GM12878 (cell line): ENCODE measurements at regions not wholly inside any gene's neighbourhood (a gene's known extent, or its start where the extent isn't known, plus 50 kb on each side); places are given as distances from the start of the nearest gene placed in this dataset.

Source experiments
- ATAC-seq: fragments of 200-7000 bp; cut with Tn5 transposase; 3 replicates; pipeline ENCODE4 v1.9.1; 2020; ENCODE audit warnings: mild to moderate bottlenecking, moderate library complexity
- BruUV-seq: library from RNA; stranded (reverse); fragments of 400-500 nt; replicated peaks from 2 replicates; lab custom pipeline; 2021; lab: Mats Ljungman, UMichigan
- CTCF ChIA-PET: fragments of 300-600 bp; sonication (Branson Sonifier 250); formaldehyde crosslinking; extraction: SDS; loops from one replicate; lab custom pipeline; 2021; ENCODE audit warnings: inconsistent platforms; lab: Yijun Ruan, JAX
- POLR2A ChIA-PET: fragments of 350-600 bp; formaldehyde crosslinking; extraction: SDS; loops from one replicate; lab custom pipeline; 2021; ENCODE audit warnings: inconsistent platforms; lab: Charles Lee
- RAD21 ChIA-PET: fragments of 300-600 bp; sonication (Branson Sonifier 250); formaldehyde crosslinking; loops from one replicate; lab custom pipeline; 2023; ENCODE audit warnings: antibody characterized with exemption; ENCODE audit not compliant: unreplicated experiment; lab: Charles Lee
- SMC1A ChIA-PET: fragments of 300-600 bp; sonication (Branson Sonifier 250); formaldehyde crosslinking; loops from one replicate; lab custom pipeline; 2023; ENCODE audit not compliant: unreplicated experiment, uncharacterized antibody; lab: Charles Lee
- DNase-seq: peaks from one replicate; pipeline ENCODE4 v3.0.0-alpha.2; 2011; ENCODE audit warnings: low read depth, low spot score
- FAIRE-seq: peaks from 3 replicates; lab custom pipeline; 2011; peaks lifted over from hg19 to GRCh38; lab: Jason Lieb, UNC
- H2AFZ ChIP-seq: 2 replicates; pipeline ENCODE4 v1.6.0; 2011; ENCODE audit warnings: low read depth, low read length, control low read depth; ENCODE audit not compliant: control insufficient read depth
- H3K27ac ChIP-seq: 2 replicates; pipeline ENCODE4 v1.5.1; 2011; ENCODE audit warnings: control low read depth; ENCODE audit not compliant: control insufficient read depth, insufficient read depth
- H3K27me3 ChIP-seq, 2 experiments: replicated peaks in 1 of 2; 2 replicates each; pipeline versions ENCODE4 v1.6.0 to v1.6.1; 2011; ENCODE audit warnings: low read length in 1 of 2; ENCODE audit not compliant: control insufficient read depth in 2 of 2, insufficient read depth in 2 of 2
- H3K36me3 ChIP-seq, 2 experiments: 2 replicates each; pipeline ENCODE4 v1.5.1; 2011; ENCODE audit warnings: low read length in 1 of 2; ENCODE audit not compliant: control insufficient read depth in 2 of 2, insufficient read depth in 2 of 2
- H3K4me1 ChIP-seq: 2 replicates; pipeline ENCODE4 v1.6.1; 2011; ENCODE audit warnings: mild to moderate bottlenecking, low read length, moderate library complexity, mixed read lengths; ENCODE audit not compliant: control insufficient read depth, insufficient read depth
- H3K4me2 ChIP-seq: 2 replicates; pipeline ENCODE4 v1.6.0; 2011; ENCODE audit warnings: control low read depth; ENCODE audit not compliant: control insufficient read depth, insufficient read depth
- H3K4me3 ChIP-seq: fragments of 200-600 bp; sonication (generic); 2 replicates; pipeline ENCODE4 v1.5.1; 2016
- H3K79me2 ChIP-seq: 2 replicates; pipeline ENCODE4 v1.6.0; 2011; ENCODE audit warnings: low read length; ENCODE audit not compliant: control insufficient read depth, insufficient read depth
- H3K9ac ChIP-seq: 2 replicates; pipeline ENCODE4 v1.8.0; 2011; ENCODE audit warnings: low read length, control low read depth, mixed read lengths; ENCODE audit not compliant: control insufficient read depth, insufficient read depth
- H3K9me3 ChIP-seq: replicated peaks from 3 replicates; pipeline ENCODE4 v1.5.1; 2011; ENCODE audit warnings: mild to moderate bottlenecking, low read length; ENCODE audit not compliant: control insufficient read depth, insufficient read depth
- H4K20me1 ChIP-seq: 2 replicates; pipeline ENCODE4 v1.6.0; 2011; ENCODE audit not compliant: control insufficient read depth, insufficient read depth
- CBX3 ChIP-seq: fragments of 200-600 bp; sonication (generic); IDR thresholded peaks from 2 replicates; pipeline ENCODE4 v1.6.1; 2016; ENCODE audit warnings: low read depth, borderline replicate concordance
- CEBPZ ChIP-seq: fragments of 150-350 bp; IDR thresholded peaks from 2 replicates; pipeline ENCODE4 v1.6.1; 2016; ENCODE audit warnings: low read depth, low read length
- KAT2A ChIP-seq: conservative IDR thresholded peaks from 2 replicates; pipeline ENCODE4 v1.6.1; 2011; ENCODE audit warnings: low read depth, low read length; ENCODE audit not compliant: control insufficient read depth
- KDM1A ChIP-seq: fragments of 200-600 bp; sonication (generic); IDR thresholded peaks from 2 replicates; pipeline ENCODE4 v1.6.1; 2016; ENCODE audit warnings: borderline replicate concordance
- POLR2AphosphoS5 ChIP-seq: IDR thresholded peaks from 2 replicates; pipeline ENCODE4 v1.6.1; 2011; ENCODE audit warnings: mild to moderate bottlenecking, low read length, inconsistent platforms
- SUPT20H ChIP-seq: IDR thresholded peaks from 2 replicates; pipeline ENCODE4 v1.6.1; 2011; ENCODE audit warnings: low read depth, mild to moderate bottlenecking, low read length, moderate library complexity, borderline replicate concordance; ENCODE audit not compliant: control insufficient read depth
- ZNF24 ChIP-seq: fragments of 450-650 bp; IDR thresholded peaks from 2 replicates; pipeline ENCODE4 v1.6.1; 2017; ENCODE audit warnings: antibody characterized with exemption, mild to moderate bottlenecking
- ZNF622 ChIP-seq: fragments of 450-650 bp; IDR thresholded peaks from 2 replicates; pipeline ENCODE4 v1.6.1; 2017; ENCODE audit warnings: mild to moderate bottlenecking, inconsistent platforms
- ZSCAN29 ChIP-seq: fragments of 450-650 bp; IDR thresholded peaks from 2 replicates; pipeline ENCODE4 v1.6.1; 2017; ENCODE audit warnings: mild to moderate bottlenecking, moderate library complexity
- ZZZ3 ChIP-seq: IDR thresholded peaks from 2 replicates; pipeline ENCODE4 v1.6.1; 2011; ENCODE audit warnings: low read depth; ENCODE audit not compliant: control insufficient read depth, insufficient read length
- WGBS: methylation state at CpG from one replicate; pipeline ENCODE4 v1.1.6; 2016; ENCODE audit warnings: low lambda C conversion rate; ENCODE audit not compliant: insufficient replicate concordance, insufficient coverage; ENCODE audit errors: missing lambda C conversion rate; 5-methylcytosine and 5-hydroxymethylcytosine counted together
- in situ Hi-C: fragments of 300-500 bp; cut with MboI; formaldehyde crosslinking; loops from 9 replicates; pipeline ENCODE4 v1.14.3; 2018; ENCODE audit warnings: mixed read lengths
- intact Hi-C: fragments of 100-400 bp; cut with micrococcal nuclease; formaldehyde crosslinking; loops from one replicate; pipeline ENCODE4 v1.14.2; 2022; ENCODE audit not compliant: unreplicated experiment

- H3K79me2 ChIP-seq, result no peaks in the 10 kb centered on the region
- RAD21 ChIA-PET, result no interaction called here
- H3K27ac ChIP-seq, result no peak overlapping the region
- H3K36me3 ChIP-seq, result no peaks in the 10 kb centered on the region
- no peak overlapping the region for H3K9ac ChIP-seq
- H3K27me3 ChIP-seq, result no peaks in the 10 kb centered on the region
- no peaks in the 10 kb centered on the region for H3K4me1 ChIP-seq
- H2AFZ ChIP-seq, result no peak overlapping the region
- H4K20me1 ChIP-seq, result no peaks in the 10 kb centered on the region
- ATAC-seq, result no peak
- H3K9me3 ChIP-seq, result no peaks in the 10 kb centered on the region
- CTCF ChIA-PET, result no interaction called here
- DNase-seq, result no peak
- H3K4me3 ChIP-seq, result no peak overlapping the region
- 40% methylated on average over 10 of the region's 10 CpGs for WGBS
- no peak overlapping the region for H3K4me2 ChIP-seq
- TF ChIP-seq ZNF24 (no peak), ZZZ3 (no peak), ZSCAN29 (no peak), ZNF622 (no peak), CBX3 (no peak), KAT2A (no peak)
- intact Hi-C loops, result no loop called here
- in situ Hi-C loops, result no loop called here
- SMC1A ChIA-PET, result no interaction called here
- no TSS peak for BruUV-seq
- POLR2A ChIA-PET, result no interaction called here
- FAIRE-seq, result no peak
Measured at GRCh38 chr2:226011716-226012450, 612.4 kb downstream of the NYAP2 start.

GRCh38 chr2:226002438-226002837, 602.9 kb downstream of the NYAP2 start:
- Histone ChIP-seq H2AFZ (no peak overlapping the region), H3K4me1 (no peaks in the 10 kb centered on the region), H3K4me3 (no peak overlapping the region), H3K79me2 (no peaks in the 10 kb centered on the region), H3K27ac (no peak overlapping the region), H3K36me3 (no peaks in the 10 kb centered on the region), H3K4me2 (no peak overlapping the region), H3K9me3 (no peaks in the 10 kb centered on the region), H3K9ac (no peak overlapping the region), H4K20me1 (no peaks in the 10 kb centered on the region), H3K27me3 (peaks cover 0 to 2% of the 10 kb centered on the region in 2 experiments; a peak in 1 of 4 replicates)
- ChIA-PET SMC1A (interaction anchor here (0.6 kb wide), 1 partner anchor 800 kb away, joined by 3 read pairs; no protein-coding TSS in a partner anchor), POLR2A (no interaction called here), RAD21 (no interaction called here), CTCF (no interaction called here)
- peak; percentile 61 for ATAC-seq
- no peak for TF ChIP-seq CEBPZ
- no peak for TF ChIP-seq POLR2AphosphoS5
- TF ChIP-seq SUPT20H, result no peak
- no peak for TF ChIP-seq KDM1A
- DNase-seq, result no peak
- no TSS peak for BruUV-seq
- intact Hi-C loops, result no loop called here
- no peak for FAIRE-seq
- WGBS, result 18% methylated on average over 2 of the region's 2 CpGs
- in situ Hi-C loops, result no loop called here
